ENCODE measurements at regions not wholly inside any gene's neighbourhood (a gene's known extent, or its start where the extent isn't known, plus 50 kb on each side); places are given as distances from the start of the nearest gene placed in this dataset.
A peak's percentile ranks its signal among the peaks of the same experiment; 100 is the strongest.

GRCh38 chr6:25046942-25047341 lies 111.2 kb upstream of the RIPOR2 start:
- CTCF ChIA-PET = interaction anchor here (0.7 to 4.2 kb wide), 11 partner anchors 9 to 1095 kb away, joined by 3 to 18 read pairs (median 4); no protein-coding TSS in a partner anchor
- WGBS (ENCODE audit: insufficient coverage, insufficient replicate concordance, low lambda C conversion rate, missing lambda C conversion rate) = 3% methylated on average over 2 of the region's 2 CpGs
- Histone ChIP-seq H4K20me1 (ENCODE audit: control insufficient read depth, insufficient read depth) (no peaks in the 10 kb centered on the region), H3K9me3 (replicated peaks; ENCODE audit: control insufficient read depth, insufficient read depth, low read length) (no peaks in the 10 kb centered on the region; the same call in 2 of the 3 replicates), H3K79me2 (ENCODE audit: control insufficient read depth, insufficient read depth, low read length) (no peaks in the 10 kb centered on the region), H3K36me3 (ENCODE audit: control insufficient read depth in 2 of 2, insufficient read depth in 2 of 2, low read length in 1 of 2) (no peaks in the 10 kb centered on the region), H3K4me1 (ENCODE audit: control insufficient read depth, insufficient read depth, low read length) (peaks cover 22% of the 10 kb centered on the region), H3K4me2 (ENCODE audit: control insufficient read depth, insufficient read depth) (no peak overlapping the region), H3K4me3 (no peak overlapping the region), H3K27ac (ENCODE audit: control insufficient read depth, insufficient read depth) (no peak overlapping the region), H3K27me3 (replicated peaks in 1 of 2; ENCODE audit: control insufficient read depth in 2 of 2, insufficient read depth in 2 of 2, low read length in 1 of 2) (no peaks in the 10 kb centered on the region), H3K9ac (ENCODE audit: control insufficient read depth, insufficient read depth, low read length) (no peak overlapping the region), H2AFZ (ENCODE audit: control insufficient read depth, low read depth, low read length) (no peak overlapping the region; the same call in 1 of the 2 replicates)
- SMC1A ChIA-PET (ENCODE audit: uncharacterized antibody, unreplicated experiment) = interaction anchor here (0.7 to 14.9 kb wide), 13 partner anchors 8 to 268 kb away, joined by 3 to 304 read pairs (median 6); no protein-coding TSS in a partner anchor
- BruUV-seq (replicated peaks) = no TSS peak
- RAD21 ChIA-PET (ENCODE audit: unreplicated experiment) = interaction anchor here (0.9 to 2.9 kb wide), 9 partner anchors 9 to 269 kb away, joined by 3 to 16 read pairs (median 6); no protein-coding TSS in a partner anchor
- no peak for FAIRE-seq
- in situ Hi-C loops (cut with MboI) = no loop called here
- POLR2A ChIA-PET = interaction anchor here (0.5 to 5.5 kb wide), 9 partner anchors 8 to 273 kb away, joined by 3 to 35 read pairs (median 4); no protein-coding TSS in a partner anchor
- TF ChIP-seq ZNF687 (IDR thresholded peaks at IDR 0.05) (peak; percentile 57; the same call in 1 of the 2 replicates), RELA (IDR thresholded peaks at IDR 0.05; ENCODE audit: borderline replicate concordance, partially characterized antibody) (peak; percentile 26), BHLHE40 (IDR thresholded peaks at IDR 0.05; ENCODE audit: borderline replicate concordance in 1 of 2, low read depth in 2 of 2, low read length in 1 of 2) (peak in 1 of 2 experiments; percentile 18; a peak in 1 of 4 replicates), SIX5 (IDR thresholded peaks at IDR 0.05; ENCODE audit: low read depth, low read length, severe bottlenecking) (no peak), CREB1 (IDR thresholded peaks at IDR 0.05; ENCODE audit: low read depth) (no peak), IKZF2 (IDR thresholded peaks at IDR 0.05) (peak; percentile 42 to 61; a peak in 2 of 4 replicates), SP1 (IDR thresholded peaks at IDR 0.05; ENCODE audit: low read depth, low read length) (no peak), MEF2B (IDR thresholded peaks at IDR 0.05; ENCODE audit: partially characterized antibody, poor library complexity, severe bottlenecking) (peak; percentile 70), ZNF217 (IDR thresholded peaks at IDR 0.05) (no peak), HCFC1 (IDR thresholded peaks at IDR 0.05; ENCODE audit: low read length) (no peak), SKIL (IDR thresholded peaks at IDR 0.05; ENCODE audit: low read depth, poor library complexity, severe bottlenecking) (peak; percentile 19), MTA2 (IDR thresholded peaks at IDR 0.05; ENCODE audit: low read depth) (peak; percentile 48; the same call in 1 of the 2 replicates), IKZF1 (conservative IDR thresholded peaks at IDR 0.05) (peak; percentile 53; the same call in 1 of the 2 replicates), RELB (IDR thresholded peaks at IDR 0.05; ENCODE audit: low read depth) (peak; percentile 59; the same call in 1 of the 2 replicates)
- intact Hi-C loops (cut with micrococcal nuclease; ENCODE audit: unreplicated experiment) = no loop called here
- ATAC-seq = no peak
- no peak for DNase-seq (ENCODE audit: low read depth, low spot score)

All from GM12878 (cell line).